K562 (cell line): ENCODE measurements at regions not wholly inside any gene's neighbourhood (a gene's known extent, or its start where the extent isn't known, plus 50 kb on each side); places are given as distances from the start of the nearest gene placed in this dataset.

Experiments used
- BHLHE40 ChIP-seq: IDR thresholded peaks from 2 replicates; pipeline ENCODE4 v1.6.1; 2011; ENCODE audit warnings: low read length, improper control_type of control experiment
- BMI1 ChIP-seq: fragments of 150-350 bp; IDR thresholded peaks from 2 replicates; pipeline ENCODE4 v1.6.1; 2014; ENCODE audit warnings: low read length
- CBFB ChIP-seq: sonication (generic); formaldehyde crosslinking; IDR thresholded peaks from 2 replicates; pipeline ENCODE4 v1.4.0; 2020; ENCODE audit warnings: mild to moderate bottlenecking, missing genetic modification reagents
- ELF4 ChIP-seq: fragments of 450-650 bp; formaldehyde crosslinking; IDR thresholded peaks from 2 replicates; pipeline ENCODE4 v1.4.0; 2022; ENCODE audit warnings: missing genetic modification characterization
- ELK3 ChIP-seq: fragments of 450-650 bp; formaldehyde crosslinking; IDR thresholded peaks from 2 replicates; pipeline ENCODE4 v1.4.0; 2020; ENCODE audit warnings: mild to moderate bottlenecking
- FOXK2 ChIP-seq, 2 experiments: fragments of 450-650 bp; IDR thresholded peaks in 1 of 2; conservative IDR thresholded peaks in 1 of 2; 2 replicates each; pipeline ENCODE4 v1.6.1; 2016; ENCODE audit warnings: low read depth in 2 of 2, mild to moderate bottlenecking in 1 of 2
- NKRF ChIP-seq: fragments of 450-650 bp; IDR thresholded peaks from 2 replicates; pipeline ENCODE4 v1.6.1; 2016; ENCODE audit warnings: borderline replicate concordance
- NR2F6 ChIP-seq: fragments of 450-650 bp; formaldehyde crosslinking; IDR thresholded peaks from 2 replicates; pipeline ENCODE4 v1.4.0; 2020; ENCODE audit warnings: mild to moderate bottlenecking
- RBM34 ChIP-seq: fragments of 200-400 bp; formaldehyde crosslinking; IDR thresholded peaks from 2 replicates; pipeline ENCODE4 v1.6.1; 2018; ENCODE audit warnings: low read length, borderline replicate concordance; ENCODE audit not compliant: insufficient read depth
- SNIP1 ChIP-seq: fragments of 450-650 bp; IDR thresholded peaks from 2 replicates; pipeline ENCODE4 v1.7.1; 2017; ENCODE audit warnings: low read depth, mild to moderate bottlenecking
- SREBF1 ChIP-seq: fragments of 150-350 bp; IDR thresholded peaks from 2 replicates; pipeline ENCODE4 v1.6.1; 2014; ENCODE audit warnings: antibody characterized with exemption, low read depth, low read length, borderline replicate concordance
- XRCC5 ChIP-seq: fragments of 200-400 bp; formaldehyde crosslinking; IDR thresholded peaks from 2 replicates; pipeline ENCODE4 v1.6.1; 2017; ENCODE audit warnings: low read depth, mild to moderate bottlenecking, low read length
- TF ChIP-seq, protein P1 (sequence below): fragments of 250-450 bp; sonication (Bioruptor Pico); IDR thresholded peaks from 2 replicates; pipeline ENCODE4 v1.8.0; 2021; ENCODE audit warnings: moderate library complexity, mild to moderate bottlenecking, inconsistent platforms
- TF ChIP-seq, protein P2 (sequence below), 2 experiments: fragments of 450-650 bp; formaldehyde crosslinking in 1 of 2; IDR thresholded peaks; 2 replicates each; pipeline versions ENCODE4 v1.4.0 to v1.6.1; 2014 to 2020; ENCODE audit warnings: mild to moderate bottlenecking in 2 of 2, borderline replicate concordance in 1 of 2, low read depth in 1 of 2

- TF ChIP-seq CBFB (CRISPR knock-in tag) = no peak
- TF ChIP-seq SREBF1 = no peak
- TF ChIP-seq, protein P1, sequence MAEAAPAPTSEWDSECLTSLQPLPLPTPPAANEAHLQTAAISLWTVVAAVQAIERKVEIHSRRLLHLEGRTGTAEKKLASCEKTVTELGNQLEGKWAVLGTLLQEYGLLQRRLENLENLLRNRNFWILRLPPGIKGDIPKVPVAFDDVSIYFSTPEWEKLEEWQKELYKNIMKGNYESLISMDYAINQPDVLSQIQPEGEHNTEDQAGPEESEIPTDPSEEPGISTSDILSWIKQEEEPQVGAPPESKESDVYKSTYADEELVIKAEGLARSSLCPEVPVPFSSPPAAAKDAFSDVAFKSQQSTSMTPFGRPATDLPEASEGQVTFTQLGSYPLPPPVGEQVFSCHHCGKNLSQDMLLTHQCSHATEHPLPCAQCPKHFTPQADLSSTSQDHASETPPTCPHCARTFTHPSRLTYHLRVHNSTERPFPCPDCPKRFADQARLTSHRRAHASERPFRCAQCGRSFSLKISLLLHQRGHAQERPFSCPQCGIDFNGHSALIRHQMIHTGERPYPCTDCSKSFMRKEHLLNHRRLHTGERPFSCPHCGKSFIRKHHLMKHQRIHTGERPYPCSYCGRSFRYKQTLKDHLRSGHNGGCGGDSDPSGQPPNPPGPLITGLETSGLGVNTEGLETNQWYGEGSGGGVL (CRISPR knock-in tag) = no peak
- peak; percentile 6; the same call in 1 of the 2 replicates for TF ChIP-seq BHLHE40
- TF ChIP-seq NKRF = 0 out of 2 replicates have a peak, but pooled peaks have one; percentile 19
- no peak for TF ChIP-seq ELF4
- TF ChIP-seq NR2F6 (CRISPR knock-in tag) = peak; percentile 63; the same call in 1 of the 2 replicates
- TF ChIP-seq SNIP1 = no peak
- no peak for TF ChIP-seq ELK3 (CRISPR knock-in tag)
- no peak for TF ChIP-seq RBM34
- peak; percentile 57; the same call in 1 of the 2 replicates for TF ChIP-seq XRCC5
- TF ChIP-seq, protein P2, sequence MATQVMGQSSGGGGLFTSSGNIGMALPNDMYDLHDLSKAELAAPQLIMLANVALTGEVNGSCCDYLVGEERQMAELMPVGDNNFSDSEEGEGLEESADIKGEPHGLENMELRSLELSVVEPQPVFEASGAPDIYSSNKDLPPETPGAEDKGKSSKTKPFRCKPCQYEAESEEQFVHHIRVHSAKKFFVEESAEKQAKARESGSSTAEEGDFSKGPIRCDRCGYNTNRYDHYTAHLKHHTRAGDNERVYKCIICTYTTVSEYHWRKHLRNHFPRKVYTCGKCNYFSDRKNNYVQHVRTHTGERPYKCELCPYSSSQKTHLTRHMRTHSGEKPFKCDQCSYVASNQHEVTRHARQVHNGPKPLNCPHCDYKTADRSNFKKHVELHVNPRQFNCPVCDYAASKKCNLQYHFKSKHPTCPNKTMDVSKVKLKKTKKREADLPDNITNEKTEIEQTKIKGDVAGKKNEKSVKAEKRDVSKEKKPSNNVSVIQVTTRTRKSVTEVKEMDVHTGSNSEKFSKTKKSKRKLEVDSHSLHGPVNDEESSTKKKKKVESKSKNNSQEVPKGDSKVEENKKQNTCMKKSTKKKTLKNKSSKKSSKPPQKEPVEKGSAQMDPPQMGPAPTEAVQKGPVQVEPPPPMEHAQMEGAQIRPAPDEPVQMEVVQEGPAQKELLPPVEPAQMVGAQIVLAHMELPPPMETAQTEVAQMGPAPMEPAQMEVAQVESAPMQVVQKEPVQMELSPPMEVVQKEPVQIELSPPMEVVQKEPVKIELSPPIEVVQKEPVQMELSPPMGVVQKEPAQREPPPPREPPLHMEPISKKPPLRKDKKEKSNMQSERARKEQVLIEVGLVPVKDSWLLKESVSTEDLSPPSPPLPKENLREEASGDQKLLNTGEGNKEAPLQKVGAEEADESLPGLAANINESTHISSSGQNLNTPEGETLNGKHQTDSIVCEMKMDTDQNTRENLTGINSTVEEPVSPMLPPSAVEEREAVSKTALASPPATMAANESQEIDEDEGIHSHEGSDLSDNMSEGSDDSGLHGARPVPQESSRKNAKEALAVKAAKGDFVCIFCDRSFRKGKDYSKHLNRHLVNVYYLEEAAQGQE (IDR thresholded peaks at IDR 0.05; ENCODE audit: borderline replicate concordance) = peak; percentile 84
- TF ChIP-seq, protein P2 (CRISPR knock-in tag; IDR thresholded peaks at IDR 0.05; ENCODE audit: low read depth) = 0 out of 2 replicates have a peak, but pooled peaks have one; percentile 57
- TF ChIP-seq BMI1 = 0 out of 2 replicates have a peak, but pooled peaks have one; percentile 14
- peak; percentile 72 to 92; a peak in 3 of 4 replicates for TF ChIP-seq FOXK2 (conservative IDR thresholded peaks at IDR 0.05 in 1 of 2, IDR thresholded peaks at IDR 0.05 in 1 of 2; ENCODE audit: low read depth in 2 of 2)
Measured at GRCh38 chr6:14711056-14711703, 534.7 kb upstream of the JARID2 start (continued).
